Activated T-helper 2 cell treated with anti-CD3 and anti-CD28 coated beads, Interferon-gamma antibody, Interleukin-2, Interleukin-4, amounts not matched to agents 10 μg/mL and 5 μg/mL and 100 μg/mL, durations not matched to agents 14 hours and 24 hours and 36 hours (primary cell): ENCODE measurements at regions not wholly inside any gene's neighbourhood (a gene's known extent, or its start where the extent isn't known, plus 50 kb on each side); places are given as distances from the start of the nearest gene placed in this dataset.

Experiments
- DNase-seq: peaks from one replicate; pipeline ENCODE4 v3.0.0; 2021; ENCODE audit warnings: low spot score
- H3K27ac Mint-ChIP-seq: one replicate; pipeline ENCODE4 v1.8.0; 2021; ENCODE audit warnings: mixed read lengths
- H3K27me3 Mint-ChIP-seq: one replicate; pipeline ENCODE4 v1.8.0; 2021; ENCODE audit warnings: low read depth, mixed read lengths
- H3K36me3 Mint-ChIP-seq: one replicate; pipeline ENCODE4 v1.8.0; 2021; ENCODE audit warnings: low read depth, mixed read lengths
- H3K4me1 Mint-ChIP-seq: one replicate; pipeline ENCODE4 v1.8.0; 2021; ENCODE audit warnings: low read depth, mixed read lengths
- H3K4me3 Mint-ChIP-seq: one replicate; pipeline ENCODE4 v1.8.0; 2021; ENCODE audit warnings: low read depth, mild to moderate bottlenecking, moderate library complexity, mixed read lengths
- H3K9me3 Mint-ChIP-seq: one replicate; pipeline ENCODE4 v1.8.0; 2021; ENCODE audit warnings: mixed read lengths
- intact Hi-C: fragments of 100-400 bp; cut with micrococcal nuclease; formaldehyde crosslinking; loops from one replicate; pipeline ENCODE4 v1.15.1; 2023

GRCh38 chr11:112829971-112830654 lies 131.1 kb upstream of the NCAM1 start:
- intact Hi-C loops: no loop called here
- no peak for DNase-seq
- no peaks in the 10 kb centered on the region for H3K27me3 Mint-ChIP-seq
- no peaks in the 10 kb centered on the region for H3K9me3 Mint-ChIP-seq
- H3K4me3 Mint-ChIP-seq: no peak overlapping the region
- H3K36me3 Mint-ChIP-seq: no peaks in the 10 kb centered on the region
- no peaks in the 10 kb centered on the region for H3K4me1 Mint-ChIP-seq
- no peak overlapping the region for H3K27ac Mint-ChIP-seq

- intact Hi-C loops: no loop called here
- Mint-ChIP-seq H3K4me3 (no peak overlapping the region), H3K36me3 (no peaks in the 10 kb centered on the region), H3K27ac (no peak overlapping the region), H3K27me3 (no peaks in the 10 kb centered on the region), H3K9me3 (no peaks in the 10 kb centered on the region), H3K4me1 (no peaks in the 10 kb centered on the region)
- no peak for DNase-seq
Observed at GRCh38 chr11:112831041-112831440, 130.2 kb upstream of the NCAM1 start.

- intact Hi-C loops: no loop called here
- H3K27ac Mint-ChIP-seq: no peak overlapping the region
Observed at GRCh38 chr11:112831969-112832766, 129.1 kb upstream of the NCAM1 start.

GRCh38 chr11:112834277-112834755 lies 126.9 kb upstream of the NCAM1 start:
- no peak overlapping the region for H3K4me3 Mint-ChIP-seq
- H3K27me3 Mint-ChIP-seq: no peaks in the 10 kb centered on the region
- DNase-seq: no peak
- no peaks in the 10 kb centered on the region for H3K4me1 Mint-ChIP-seq
- H3K36me3 Mint-ChIP-seq: no peaks in the 10 kb centered on the region
- H3K27ac Mint-ChIP-seq: no peak overlapping the region
- no peaks in the 10 kb centered on the region for H3K9me3 Mint-ChIP-seq
- intact Hi-C loops: no loop called here

More at GRCh38 chr11:112831969-112832766, 129.1 kb upstream of the NCAM1 start:
- Mint-ChIP-seq H3K4me3 (no peak overlapping the region), H3K27me3 (no peaks in the 10 kb centered on the region), H3K9me3 (no peaks in the 10 kb centered on the region), H3K36me3 (no peaks in the 10 kb centered on the region), H3K4me1 (no peaks in the 10 kb centered on the region)
- DNase-seq: no peak

GRCh38 chr11:112835591-112836255 lies 125.5 kb upstream of the NCAM1 start:
- H3K27ac Mint-ChIP-seq: no peak overlapping the region
- intact Hi-C loops: no loop called here
- no peaks in the 10 kb centered on the region for H3K36me3 Mint-ChIP-seq

GRCh38 chr11:112836256-112836602 lies 125.0 kb upstream of the NCAM1 start:
- DNase-seq: no peak
- Mint-ChIP-seq H3K9me3 (no peaks in the 10 kb centered on the region), H3K4me1 (no peaks in the 10 kb centered on the region), H3K27me3 (no peaks in the 10 kb centered on the region), H3K27ac (no peak overlapping the region), H3K4me3 (no peak overlapping the region), H3K36me3 (no peaks in the 10 kb centered on the region)
- intact Hi-C loops: no loop called here

More at GRCh38 chr11:112835591-112836255, 125.5 kb upstream of the NCAM1 start:
- no peaks in the 10 kb centered on the region for H3K9me3 Mint-ChIP-seq
- H3K4me1 Mint-ChIP-seq: no peaks in the 10 kb centered on the region
- no peaks in the 10 kb centered on the region for H3K27me3 Mint-ChIP-seq
- H3K4me3 Mint-ChIP-seq: no peak overlapping the region
- DNase-seq: no peak

- H3K27me3 Mint-ChIP-seq: no peaks in the 10 kb centered on the region
- intact Hi-C loops: no loop called here
Observed at GRCh38 chr11:112837162-112837826, 123.9 kb upstream of the NCAM1 start.

GRCh38 chr11:112839051-112839450 lies 122.2 kb upstream of the NCAM1 start:
- H3K4me1 Mint-ChIP-seq: no peaks in the 10 kb centered on the region
- no peak overlapping the region for H3K4me3 Mint-ChIP-seq
- H3K36me3 Mint-ChIP-seq: no peaks in the 10 kb centered on the region
- DNase-seq: no peak
- no peaks in the 10 kb centered on the region for H3K27me3 Mint-ChIP-seq
- H3K9me3 Mint-ChIP-seq: no peaks in the 10 kb centered on the region
- intact Hi-C loops: no loop called here
- H3K27ac Mint-ChIP-seq: no peak overlapping the region

More at GRCh38 chr11:112837162-112837826, 123.9 kb upstream of the NCAM1 start:
- H3K9me3 Mint-ChIP-seq: no peaks in the 10 kb centered on the region
- H3K4me3 Mint-ChIP-seq: no peak overlapping the region
- DNase-seq: no peak
- H3K4me1 Mint-ChIP-seq: no peaks in the 10 kb centered on the region
- H3K27ac Mint-ChIP-seq: no peak overlapping the region
- H3K36me3 Mint-ChIP-seq: no peaks in the 10 kb centered on the region

- Mint-ChIP-seq H3K4me1 (no peaks in the 10 kb centered on the region), H3K27me3 (peaks cover 1% of the 10 kb centered on the region), H3K9me3 (no peaks in the 10 kb centered on the region), H3K36me3 (no peaks in the 10 kb centered on the region), H3K27ac (no peak overlapping the region), H3K4me3 (no peak overlapping the region)
- intact Hi-C loops: no loop called here
- DNase-seq: no peak
Observed at GRCh38 chr11:112841729-112842128, 119.5 kb upstream of the NCAM1 start.

GRCh38 chr11:112842151-112842550 lies 119.1 kb upstream of the NCAM1 start:
- no peaks in the 10 kb centered on the region for H3K4me1 Mint-ChIP-seq
- H3K9me3 Mint-ChIP-seq: no peaks in the 10 kb centered on the region
- no peak overlapping the region for H3K27ac Mint-ChIP-seq
- H3K27me3 Mint-ChIP-seq: peaks cover 1% of the 10 kb centered on the region
- no peaks in the 10 kb centered on the region for H3K36me3 Mint-ChIP-seq
- intact Hi-C loops: no loop called here
- DNase-seq: no peak
- H3K4me3 Mint-ChIP-seq: no peak overlapping the region

- Mint-ChIP-seq H3K36me3 (no peaks in the 10 kb centered on the region), H3K4me3 (no peak overlapping the region), H3K27ac (no peak overlapping the region), H3K4me1 (no peaks in the 10 kb centered on the region), H3K27me3 (peaks cover 1% of the 10 kb centered on the region), H3K9me3 (no peaks in the 10 kb centered on the region)
- intact Hi-C loops: no loop called here
- no peak for DNase-seq
Observed at GRCh38 chr11:112844517-112844916, 116.7 kb upstream of the NCAM1 start.

GRCh38 chr11:112847568-112847967 lies 113.7 kb upstream of the NCAM1 start:
- H3K4me1 Mint-ChIP-seq: no peaks in the 10 kb centered on the region
- peaks cover 1% of the 10 kb centered on the region for H3K27me3 Mint-ChIP-seq
- intact Hi-C loops: no loop called here
- no peak overlapping the region for H3K4me3 Mint-ChIP-seq
- no peak overlapping the region for H3K27ac Mint-ChIP-seq
- DNase-seq: no peak
- no peaks in the 10 kb centered on the region for H3K36me3 Mint-ChIP-seq
- no peaks in the 10 kb centered on the region for H3K9me3 Mint-ChIP-seq
